CD14-positive monocyte (primary cell): ENCODE measurements at regions not wholly inside any gene's neighbourhood (a gene's known extent, or its start where the extent isn't known, plus 50 kb on each side); places are given as distances from the start of the nearest gene placed in this dataset.

ENCODE experiments used
- DNase-seq, 3 donors: peaks; one replicate each; pipeline ENCODE4 v3.0.0-alpha.2; 2011 to 2022
- H2AFZ ChIP-seq: 2 replicates; pipeline ENCODE4 v1.6.0; 2012; ENCODE audit warnings: mild to moderate bottlenecking, low read depth, low read length, inconsistent platforms; ENCODE audit not compliant: insufficient read depth, poor library complexity, severe bottlenecking
- H3K27ac ChIP-seq, 2 donors: 1 replicate in 1 of 2; 2 replicates in 1 of 2; pipeline ENCODE4 v1.5.1; 2012 to 2013; ENCODE audit warnings: low read length in 2 of 2, control low read depth in 1 of 2, inconsistent platforms in 1 of 2, low read depth in 1 of 2, mild to moderate bottlenecking in 1 of 2
- H3K27me3 ChIP-seq, 2 donors: one replicate each; pipeline versions ENCODE4 v1.6.0 to v1.6.1; 2011 to 2013; ENCODE audit warnings: low read length in 2 of 2; ENCODE audit not compliant: control insufficient read depth in 2 of 2, insufficient read depth in 2 of 2
- H3K36me3 ChIP-seq, 2 donors: replicated peaks in 1 of 2; 1 replicate in 1 of 2; 2 replicates in 1 of 2; pipeline versions ENCODE4 v1.5.1 to v1.6.1; 2012 to 2013; ENCODE audit warnings: low read length in 2 of 2, control low read depth in 1 of 2, inconsistent platforms in 1 of 2, mild to moderate bottlenecking in 1 of 2; ENCODE audit not compliant: insufficient read depth in 2 of 2, control insufficient read depth in 1 of 2
- H3K4me1 ChIP-seq, 2 donors: 1 replicate in 1 of 2; 2 replicates in 1 of 2; pipeline versions ENCODE4 v1.5.1 to v1.6.1; 2012 to 2013; ENCODE audit warnings: low read length in 2 of 2, control low read depth in 1 of 2, inconsistent platforms in 1 of 2, mild to moderate bottlenecking in 1 of 2, moderate library complexity in 1 of 2; ENCODE audit not compliant: insufficient read depth in 2 of 2, control insufficient read depth in 1 of 2
- H3K4me2 ChIP-seq: replicated peaks from 2 replicates; pipeline ENCODE3; 2012; ENCODE audit warnings: low read length, moderate library complexity, mild to moderate bottlenecking; ENCODE audit not compliant: poor library complexity, severe bottlenecking; ENCODE audit errors: extremely low read depth
- H3K4me3 ChIP-seq, 3 experiments: fragments of 200-600 bp in 1 of 3; sonication (generic) in 1 of 3; replicated peaks in 1 of 3; 1 replicate in 2 of 3; 2 replicates in 1 of 3; pipeline ENCODE4 v1.5.1; 2011 to 2013; ENCODE audit warnings: low read length in 3 of 3, mild to moderate bottlenecking in 3 of 3, control low read depth in 2 of 3, low read depth in 2 of 3, inconsistent platforms in 1 of 3, moderate library complexity in 1 of 3
- H3K79me2 ChIP-seq: 2 replicates; pipeline ENCODE4 v1.6.0; 2012; ENCODE audit warnings: mild to moderate bottlenecking, control low read depth, inconsistent platforms, low read length, moderate library complexity; ENCODE audit not compliant: insufficient read depth
- H3K9ac ChIP-seq: 2 replicates; pipeline ENCODE4 v1.6.0; 2017; ENCODE audit warnings: low read length, mild to moderate bottlenecking; ENCODE audit not compliant: insufficient read depth, poor library complexity, severe bottlenecking
- H3K9me3 ChIP-seq, 2 donors: replicated peaks in 1 of 2; 1 replicate in 1 of 2; 2 replicates in 1 of 2; pipeline versions ENCODE4 v1.5.1 to v1.6.1; 2012 to 2013; ENCODE audit warnings: low read length in 2 of 2, control low read depth in 1 of 2; ENCODE audit not compliant: control insufficient read depth in 1 of 2, insufficient read depth in 1 of 2
- H4K20me1 ChIP-seq: 2 replicates; pipeline ENCODE4 v1.6.0; 2012; ENCODE audit warnings: mild to moderate bottlenecking, low read length, control low read depth, moderate library complexity; ENCODE audit not compliant: insufficient read depth
- H3K27ac Mint-ChIP-seq, 7 donors: one replicate each; pipeline ENCODE4 v1.8.0; 2020; ENCODE audit warnings: mild to moderate bottlenecking in 7 of 7, mixed read lengths in 7 of 7, moderate library complexity in 6 of 7, inconsistent platforms in 2 of 7
- H3K27me3 Mint-ChIP-seq, 3 donors: one replicate each; pipeline ENCODE4 v1.8.0; 2021 to 2022; ENCODE audit warnings: low read depth in 3 of 3, mild to moderate bottlenecking in 3 of 3, mixed read lengths in 3 of 3, moderate library complexity in 3 of 3, inconsistent platforms in 1 of 3
- H3K36me3 Mint-ChIP-seq, 2 donors: one replicate each; pipeline ENCODE4 v1.8.0; 2020; ENCODE audit warnings: mixed read lengths in 2 of 2, inconsistent platforms in 1 of 2, mild to moderate bottlenecking in 1 of 2
- H3K4me1 Mint-ChIP-seq: one replicate; pipeline ENCODE4 v1.8.0; 2020; ENCODE audit warnings: mild to moderate bottlenecking, mixed read lengths
- H3K4me3 Mint-ChIP-seq, 2 donors: one replicate each; pipeline ENCODE4 v1.8.0; 2020; ENCODE audit warnings: mild to moderate bottlenecking in 2 of 2, mixed read lengths in 2 of 2, moderate library complexity in 1 of 2
- H3K9me3 Mint-ChIP-seq, 7 donors: one replicate each; pipeline ENCODE4 v1.8.0; 2020 to 2022; ENCODE audit warnings: mixed read lengths in 7 of 7, mild to moderate bottlenecking in 6 of 7, moderate library complexity in 6 of 7, inconsistent platforms in 2 of 7
- WGBS: methylation state at CpG from one replicate; pipeline ENCODE4 v1.1.5; 2013; ENCODE audit warnings: missing lambda C conversion rate; ENCODE audit not compliant: insufficient coverage; 5-methylcytosine and 5-hydroxymethylcytosine counted together
- intact Hi-C, 2 donors: fragments of 100-400 bp; cut with micrococcal nuclease; formaldehyde crosslinking; loops; one replicate each; pipeline versions ENCODE4 v1.15.0 to v1.15.1; 2023
- TF ChIP-seq, protein P1 (sequence below): fragments of 200-600 bp; IDR thresholded peaks from one replicate; pipeline ENCODE4 v1.8.0; 2022; ENCODE audit warnings: antibody characterized with exemption, mild to moderate bottlenecking

DNA sequence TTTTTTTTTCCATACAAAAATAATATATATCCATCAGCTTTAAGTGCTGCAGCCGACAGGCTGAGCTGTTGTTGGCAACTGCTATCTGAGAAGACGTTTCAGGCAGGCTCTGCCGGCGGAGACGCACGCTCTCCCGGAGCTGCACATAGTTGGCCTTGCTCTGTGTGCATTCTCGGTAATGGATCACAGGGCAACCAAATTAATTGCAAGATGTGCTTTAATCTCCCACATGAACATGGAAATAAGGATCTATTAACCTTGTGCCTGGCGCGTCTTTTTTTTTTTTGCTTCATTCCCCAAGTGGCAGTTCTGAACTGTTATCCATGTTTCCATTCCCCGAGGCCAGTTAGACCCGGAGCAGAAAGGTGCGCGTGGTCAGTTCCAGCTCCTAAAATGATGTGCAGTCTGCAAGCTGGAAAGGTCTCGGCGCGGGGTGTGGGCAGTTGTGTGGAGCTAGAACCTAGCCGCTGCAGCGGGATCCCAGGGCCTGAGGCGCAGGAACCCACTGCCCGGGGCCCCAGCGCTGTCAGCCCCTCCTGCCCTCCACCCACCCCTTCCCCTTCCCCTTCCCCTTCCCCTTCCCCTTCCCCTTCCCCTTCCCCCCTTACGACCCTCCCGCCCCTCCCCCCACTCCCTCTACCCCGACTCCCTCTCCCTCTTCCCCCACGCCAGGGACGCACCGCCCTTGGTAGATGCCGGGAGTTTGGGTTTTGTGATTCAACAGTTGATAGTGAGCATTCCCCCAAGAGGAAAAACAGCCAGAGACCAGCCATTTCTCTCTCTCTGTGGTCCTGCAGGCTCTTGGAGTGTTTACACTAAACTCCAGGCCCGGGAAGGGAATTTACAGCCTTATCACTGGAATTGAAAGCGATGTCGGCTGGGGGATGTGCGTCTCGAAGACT lies 137.8 kb downstream of the CEP120 start:
- Histone ChIP-seq H4K20me1 (no peaks in the 10 kb centered on the region), H3K9ac (no peak overlapping the region), H3K9me3 (no peaks in the 10 kb centered on the region), H3K79me2 (no peaks in the 10 kb centered on the region), H3K36me3 (no peaks in the 10 kb centered on the region), H3K4me1 (no peaks in the 10 kb centered on the region), H2AFZ (no peak overlapping the region), H3K4me2 (no peak overlapping the region), H3K27ac (no peak overlapping the region), H3K27me3 (peaks cover 15 to 17% of the 10 kb centered on the region in 2 donors), H3K4me3 (no peak overlapping the region)
- Mint-ChIP-seq H3K4me1 (no peaks in the 10 kb centered on the region), H3K9me3 (peaks cover 0 to 13% (median 3%) of the 10 kb centered on the region in 7 donors), H3K4me3 (peak overlapping the region in 1 of 2 donors; percentile 61), H3K27me3 (peaks cover 16 to 32% (median 21%) of the 10 kb centered on the region in 3 donors), H3K36me3 (no peaks in the 10 kb centered on the region), H3K27ac (no peak overlapping the region)
- 2% methylated on average over 8 of the region's 34 CpGs for WGBS
- intact Hi-C loops: no loop called here
- DNase-seq: no peak
- TF ChIP-seq, protein P1, sequence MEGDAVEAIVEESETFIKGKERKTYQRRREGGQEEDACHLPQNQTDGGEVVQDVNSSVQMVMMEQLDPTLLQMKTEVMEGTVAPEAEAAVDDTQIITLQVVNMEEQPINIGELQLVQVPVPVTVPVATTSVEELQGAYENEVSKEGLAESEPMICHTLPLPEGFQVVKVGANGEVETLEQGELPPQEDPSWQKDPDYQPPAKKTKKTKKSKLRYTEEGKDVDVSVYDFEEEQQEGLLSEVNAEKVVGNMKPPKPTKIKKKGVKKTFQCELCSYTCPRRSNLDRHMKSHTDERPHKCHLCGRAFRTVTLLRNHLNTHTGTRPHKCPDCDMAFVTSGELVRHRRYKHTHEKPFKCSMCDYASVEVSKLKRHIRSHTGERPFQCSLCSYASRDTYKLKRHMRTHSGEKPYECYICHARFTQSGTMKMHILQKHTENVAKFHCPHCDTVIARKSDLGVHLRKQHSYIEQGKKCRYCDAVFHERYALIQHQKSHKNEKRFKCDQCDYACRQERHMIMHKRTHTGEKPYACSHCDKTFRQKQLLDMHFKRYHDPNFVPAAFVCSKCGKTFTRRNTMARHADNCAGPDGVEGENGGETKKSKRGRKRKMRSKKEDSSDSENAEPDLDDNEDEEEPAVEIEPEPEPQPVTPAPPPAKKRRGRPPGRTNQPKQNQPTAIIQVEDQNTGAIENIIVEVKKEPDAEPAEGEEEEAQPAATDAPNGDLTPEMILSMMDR: no peak

DNA sequence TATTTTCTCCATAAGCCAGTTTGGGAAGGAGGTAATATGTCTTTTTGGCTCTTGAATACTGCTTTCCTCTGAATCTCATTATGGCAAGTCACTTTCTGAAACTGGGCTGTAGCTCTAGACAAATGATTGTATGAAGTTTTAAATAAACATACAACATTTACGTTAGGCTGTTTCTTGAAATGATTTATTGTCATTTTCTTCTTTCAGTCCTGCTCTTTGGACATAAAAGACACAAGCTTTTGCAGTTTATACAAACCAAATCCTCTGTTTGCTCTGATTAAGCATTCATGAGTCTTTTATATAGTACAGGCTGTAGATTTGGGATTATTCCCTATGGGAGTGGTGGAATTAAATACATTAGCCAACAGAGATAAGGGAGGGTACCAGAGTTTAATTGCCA lies 139.7 kb downstream of the CEP120 start:
- no peak overlapping the region for H3K4me3 ChIP-seq
- H3K9me3 Mint-ChIP-seq: peaks cover 0 to 12% (median 5%) of the 10 kb centered on the region in 7 donors
- intact Hi-C loops: no loop called here
- H3K4me2 ChIP-seq: no peak overlapping the region
- no peaks in the 10 kb centered on the region for H4K20me1 ChIP-seq
- no CpG with 5 or more reads among the region's 1 CpG for WGBS
- H2AFZ ChIP-seq: no peak overlapping the region
- no peaks in the 10 kb centered on the region for H3K36me3 Mint-ChIP-seq
- no peak overlapping the region for H3K27ac Mint-ChIP-seq
- no peaks in the 10 kb centered on the region for H3K79me2 ChIP-seq
- no peaks in the 10 kb centered on the region for H3K4me1 Mint-ChIP-seq
- H3K27me3 ChIP-seq: peaks cover 15 to 17% of the 10 kb centered on the region in 2 donors
- no peak overlapping the region for H3K4me3 Mint-ChIP-seq
- TF ChIP-seq, protein P1: no peak
- H3K27me3 Mint-ChIP-seq: peaks cover 15 to 32% (median 21%) of the 10 kb centered on the region in 3 donors
- no peak for DNase-seq
- no peak overlapping the region for H3K27ac ChIP-seq
- H3K36me3 ChIP-seq: no peaks in the 10 kb centered on the region
- H3K4me1 ChIP-seq: no peaks in the 10 kb centered on the region
- H3K9ac ChIP-seq: no peak overlapping the region
- no peaks in the 10 kb centered on the region for H3K9me3 ChIP-seq
